K562 (cell line): ENCODE measurements at regions not wholly inside any gene's neighbourhood (a gene's known extent, or its start where the extent isn't known, plus 50 kb on each side); places are given as distances from the start of the nearest gene placed in this dataset.
A peak's percentile ranks its signal among the peaks of the same experiment; 100 is the strongest.

ENCODE experiments used
- CCAR2 ChIP-seq: fragments of 200-400 bp; formaldehyde crosslinking; IDR thresholded peaks from 2 replicates; pipeline ENCODE4 v1.6.1; 2017; ENCODE audit warnings: mild to moderate bottlenecking, low read depth, low read length
- CREB1 ChIP-seq, 2 experiments: sonication (generic) in 1 of 2; formaldehyde crosslinking in 1 of 2; IDR thresholded peaks; 2 replicates each; pipeline versions ENCODE4 v1.6.1 to v1.8.0; 2012 to 2022; ENCODE audit warnings: inconsistent platforms in 1 of 2, mild to moderate bottlenecking in 1 of 2, missing genetic modification reagents in 1 of 2, moderate library complexity in 1 of 2
- ERF ChIP-seq: fragments of 450-650 bp; formaldehyde crosslinking; IDR thresholded peaks from 2 replicates; pipeline ENCODE4 v1.4.0; 2020; ENCODE audit warnings: mild to moderate bottlenecking, mixed read lengths
- HMBOX1 ChIP-seq: sonication (generic); IDR thresholded peaks from 2 replicates; pipeline ENCODE4 v1.6.1; 2016
- KLF13 ChIP-seq: fragments of 450-650 bp; IDR thresholded peaks from 2 replicates; pipeline ENCODE4 v1.6.1; 2016; ENCODE audit warnings: missing genetic modification characterization, low read depth, mild to moderate bottlenecking, missing compliant biosample characterization, moderate library complexity, borderline replicate concordance
- MED1 ChIP-seq: sonication (generic); formaldehyde crosslinking; IDR thresholded peaks from 2 replicates; pipeline ENCODE4 v1.8.1; 2023; ENCODE audit warnings: missing genetic modification reagents, borderline replicate concordance
- NFYB ChIP-seq: IDR thresholded peaks from 2 replicates; pipeline ENCODE4 v1.6.1; 2011; ENCODE audit warnings: mild to moderate bottlenecking, moderate library complexity; ENCODE audit not compliant: insufficient read length; ENCODE audit errors: extremely low read depth
- PRDM10 ChIP-seq: fragments of 450-650 bp; IDR thresholded peaks from 2 replicates; pipeline ENCODE4 v1.6.1; 2018; ENCODE audit not compliant: partially characterized antibody
- SMARCC2 ChIP-seq: fragments of 450-650 bp; IDR thresholded peaks from 2 replicates; pipeline ENCODE4 v1.6.1; 2017; ENCODE audit warnings: antibody characterized with exemption, moderate library complexity, mild to moderate bottlenecking, low read depth
- SP1 ChIP-seq: sonication (generic); formaldehyde crosslinking; IDR thresholded peaks from 2 replicates; pipeline ENCODE4 v1.8.1; 2022; ENCODE audit warnings: mild to moderate bottlenecking, missing genetic modification reagents
- ZNF395 ChIP-seq: fragments of 200-800 bp; sonication (Bioruptor generic); IDR thresholded peaks from 2 replicates; pipeline ENCODE4 v1.6.1; 2017; ENCODE audit warnings: missing genetic modification characterization, missing compliant biosample characterization
- ZNF445 ChIP-seq: fragments of 250-450 bp; sonication (Bioruptor Pico); IDR thresholded peaks from 2 replicates; pipeline ENCODE4 v1.4.0; 2020; ENCODE audit warnings: low read depth, mild to moderate bottlenecking, moderate library complexity
- ZNF507 ChIP-seq: conservative IDR thresholded peaks from 2 replicates; pipeline ENCODE4 v1.6.1; 2017; ENCODE audit warnings: missing genetic modification characterization, missing compliant biosample characterization
- ZNF766 ChIP-seq: fragments of 200-800 bp; sonication (Bioruptor generic); conservative IDR thresholded peaks from 2 replicates; pipeline ENCODE4 v1.6.1; 2016; ENCODE audit warnings: missing genetic modification characterization, missing compliant biosample characterization
- ZNF785 ChIP-seq: fragments of 250-450 bp; sonication (Bioruptor Pico); IDR thresholded peaks from 2 replicates; pipeline ENCODE4 v1.4.0; 2020; ENCODE audit warnings: mild to moderate bottlenecking
- TF ChIP-seq, protein P1 (sequence below): IDR thresholded peaks from 2 replicates; pipeline ENCODE4 v1.6.1; 2014; ENCODE audit warnings: antibody characterized with exemption
- TF ChIP-seq, protein P2 (sequence below): fragments of 450-650 bp; formaldehyde crosslinking; IDR thresholded peaks from 2 replicates; pipeline ENCODE4 v1.4.0; 2022; ENCODE audit warnings: missing genetic modification characterization

DNA sequence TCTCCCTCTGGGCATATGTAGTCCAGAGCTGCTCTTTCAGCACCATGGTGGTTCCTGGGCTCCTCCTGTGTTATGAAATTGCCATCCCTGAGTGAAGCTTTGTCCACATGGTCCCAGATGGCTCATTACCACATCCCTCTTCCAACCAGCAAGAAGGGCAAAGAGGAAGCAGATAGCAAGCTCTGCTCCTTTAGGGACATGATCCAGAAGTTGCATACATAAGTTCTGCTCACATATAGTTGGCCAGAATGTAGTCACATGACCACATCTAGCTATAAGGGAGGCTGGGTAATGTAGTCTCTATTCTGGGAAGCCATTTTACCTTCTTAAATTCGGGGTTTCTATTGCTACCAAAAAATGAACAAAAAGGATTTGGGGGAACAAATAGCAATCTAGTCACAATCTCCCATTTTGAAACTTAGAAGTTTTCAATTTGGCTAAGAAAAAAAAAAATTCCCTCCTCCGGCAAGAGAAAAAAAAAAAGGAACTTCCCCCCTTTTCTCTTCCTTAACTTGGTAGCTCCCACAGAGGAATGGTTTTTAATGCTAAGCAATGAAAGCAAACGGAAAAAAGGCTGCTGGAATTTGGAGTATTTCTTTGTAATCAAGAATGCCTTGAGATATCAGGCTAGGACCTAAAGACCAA, 88.2 kb upstream of the USP9X start (continued):
- peak; percentile 99 for TF ChIP-seq PRDM10
- TF ChIP-seq ERF (CRISPR knock-in tag): no peak
- TF ChIP-seq ZNF507 (tag): no peak
- no peak for TF ChIP-seq NFYB
- TF ChIP-seq, protein P1, sequence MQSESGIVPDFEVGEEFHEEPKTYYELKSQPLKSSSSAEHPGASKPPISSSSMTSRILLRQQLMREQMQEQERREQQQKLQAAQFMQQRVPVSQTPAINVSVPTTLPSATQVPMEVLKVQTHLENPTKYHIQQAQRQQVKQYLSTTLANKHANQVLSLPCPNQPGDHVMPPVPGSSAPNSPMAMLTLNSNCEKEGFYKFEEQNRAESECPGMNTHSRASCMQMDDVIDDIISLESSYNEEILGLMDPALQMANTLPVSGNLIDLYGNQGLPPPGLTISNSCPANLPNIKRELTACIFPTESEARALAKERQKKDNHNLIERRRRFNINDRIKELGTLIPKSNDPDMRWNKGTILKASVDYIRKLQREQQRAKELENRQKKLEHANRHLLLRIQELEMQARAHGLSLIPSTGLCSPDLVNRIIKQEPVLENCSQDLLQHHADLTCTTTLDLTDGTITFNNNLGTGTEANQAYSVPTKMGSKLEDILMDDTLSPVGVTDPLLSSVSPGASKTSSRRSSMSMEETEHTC: no peak
- TF ChIP-seq SMARCC2: no peak
- no peak for TF ChIP-seq ZNF395 (CRISPR knock-in tag)
- TF ChIP-seq HMBOX1: no peak
- no peak for TF ChIP-seq ZNF445 (CRISPR knock-in tag)
- TF ChIP-seq SP1 (CRISPR knock-in tag): no peak
- TF ChIP-seq, protein P2, sequence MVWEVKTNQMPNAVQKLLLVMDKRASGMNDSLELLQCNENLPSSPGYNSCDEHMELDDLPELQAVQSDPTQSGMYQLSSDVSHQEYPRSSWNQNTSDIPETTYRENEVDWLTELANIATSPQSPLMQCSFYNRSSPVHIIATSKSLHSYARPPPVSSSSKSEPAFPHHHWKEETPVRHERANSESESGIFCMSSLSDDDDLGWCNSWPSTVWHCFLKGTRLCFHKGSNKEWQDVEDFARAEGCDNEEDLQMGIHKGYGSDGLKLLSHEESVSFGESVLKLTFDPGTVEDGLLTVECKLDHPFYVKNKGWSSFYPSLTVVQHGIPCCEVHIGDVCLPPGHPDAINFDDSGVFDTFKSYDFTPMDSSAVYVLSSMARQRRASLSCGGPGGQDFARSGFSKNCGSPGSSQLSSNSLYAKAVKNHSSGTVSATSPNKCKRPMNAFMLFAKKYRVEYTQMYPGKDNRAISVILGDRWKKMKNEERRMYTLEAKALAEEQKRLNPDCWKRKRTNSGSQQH: no peak
- no peak for TF ChIP-seq ZNF766 (CRISPR knock-in tag)
- no peak for TF ChIP-seq CCAR2
- TF ChIP-seq MED1 (CRISPR knock-in tag): no peak
- no peak for TF ChIP-seq KLF13 (tag)
- no peak for TF ChIP-seq CREB1 (IDR thresholded peaks at IDR 0.05)
- no peak for TF ChIP-seq CREB1 (CRISPR knock-in tag; IDR thresholded peaks at IDR 0.05)
- no peak for TF ChIP-seq ZNF785 (CRISPR knock-in tag)
